Ascending aorta (tissue), 2 donors: ENCODE measurements at regions not wholly inside any gene's neighbourhood (a gene's known extent, or its start where the extent isn't known, plus 50 kb on each side); places are given as distances from the start of the nearest gene placed in this dataset.

ENCODE experiments used
- DNase-seq, 2 donors: peaks; one replicate each; pipeline ENCODE4 v3.0.0-alpha.2; 2019; ENCODE audit warnings: low spot score in 2 of 2
- H3K27ac ChIP-seq, 2 donors: fragments of 200-600 bp; sonication (generic); one replicate each; pipeline ENCODE4 v1.5.1; 2016 to 2017; ENCODE audit warnings: mild to moderate bottlenecking in 1 of 2
- H3K27me3 ChIP-seq: fragments of 200-600 bp; sonication (generic); one replicate; pipeline ENCODE4 v1.5.1; 2017
- H3K36me3 ChIP-seq, 2 donors: fragments of 200-600 bp; sonication (generic); one replicate each; pipeline ENCODE4 v1.5.1; 2016
- H3K4me1 ChIP-seq, 2 donors: fragments of 200-600 bp; sonication (generic); one replicate each; pipeline ENCODE4 v1.5.1; 2016 to 2017; ENCODE audit warnings: mild to moderate bottlenecking in 1 of 2
- H3K4me3 ChIP-seq, 2 donors: fragments of 200-600 bp; sonication (generic); one replicate each; pipeline ENCODE4 v1.5.1; 2016 to 2017; ENCODE audit warnings: mild to moderate bottlenecking in 1 of 2
- H3K9me3 ChIP-seq, 2 donors: fragments of 200-600 bp; sonication (generic); one replicate each; pipeline ENCODE4 v1.5.1; 2016
- CTCF ChIP-seq, 3 experiments: fragments of 200-600 bp in 2 of 3; fragments of 450-650 bp in 1 of 3; sonication (generic) in 2 of 3; IDR thresholded peaks; one replicate each; pipeline ENCODE4 v1.5.1; 2016 to 2019; ENCODE audit warnings: antibody characterized with exemption in 3 of 3, mild to moderate bottlenecking in 1 of 3, moderate library complexity in 1 of 3
- intact Hi-C: fragments of 100-400 bp; cut with DNase I; formaldehyde crosslinking; loops from one replicate; pipeline ENCODE4 v1.15.1; 2023

DNA sequence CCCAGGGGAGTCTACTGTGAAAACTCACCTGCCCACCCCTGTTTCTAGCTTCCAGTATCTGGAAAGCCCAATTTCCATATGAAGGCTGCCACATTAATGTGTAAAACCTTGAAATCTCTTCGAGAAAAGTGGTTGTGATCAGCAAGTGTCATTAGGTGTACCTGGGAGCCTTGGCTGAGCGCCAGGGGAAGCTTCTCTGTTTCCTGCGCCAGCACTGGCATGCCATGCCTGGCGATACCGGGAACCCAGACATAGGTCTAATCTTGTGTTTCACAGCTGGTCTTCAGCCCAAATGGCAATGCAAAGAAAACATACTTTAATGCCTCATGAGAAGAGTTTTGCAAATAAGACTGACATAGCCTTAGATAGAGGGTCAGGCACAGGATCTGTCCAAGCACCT, 101.6 kb downstream of the TENT4A start:
- H3K9me3 ChIP-seq = no peaks in the 10 kb centered on the region
- intact Hi-C loops = no loop called here
- no peaks in the 10 kb centered on the region for H3K27me3 ChIP-seq
- no peaks in the 10 kb centered on the region for H3K4me1 ChIP-seq
- H3K36me3 ChIP-seq = no peaks in the 10 kb centered on the region
- H3K27ac ChIP-seq = no peak overlapping the region
- no peak overlapping the region for H3K4me3 ChIP-seq
- DNase-seq = no peak
- no peak for TF ChIP-seq CTCF (IDR thresholded peaks at IDR 0.05)

DNA sequence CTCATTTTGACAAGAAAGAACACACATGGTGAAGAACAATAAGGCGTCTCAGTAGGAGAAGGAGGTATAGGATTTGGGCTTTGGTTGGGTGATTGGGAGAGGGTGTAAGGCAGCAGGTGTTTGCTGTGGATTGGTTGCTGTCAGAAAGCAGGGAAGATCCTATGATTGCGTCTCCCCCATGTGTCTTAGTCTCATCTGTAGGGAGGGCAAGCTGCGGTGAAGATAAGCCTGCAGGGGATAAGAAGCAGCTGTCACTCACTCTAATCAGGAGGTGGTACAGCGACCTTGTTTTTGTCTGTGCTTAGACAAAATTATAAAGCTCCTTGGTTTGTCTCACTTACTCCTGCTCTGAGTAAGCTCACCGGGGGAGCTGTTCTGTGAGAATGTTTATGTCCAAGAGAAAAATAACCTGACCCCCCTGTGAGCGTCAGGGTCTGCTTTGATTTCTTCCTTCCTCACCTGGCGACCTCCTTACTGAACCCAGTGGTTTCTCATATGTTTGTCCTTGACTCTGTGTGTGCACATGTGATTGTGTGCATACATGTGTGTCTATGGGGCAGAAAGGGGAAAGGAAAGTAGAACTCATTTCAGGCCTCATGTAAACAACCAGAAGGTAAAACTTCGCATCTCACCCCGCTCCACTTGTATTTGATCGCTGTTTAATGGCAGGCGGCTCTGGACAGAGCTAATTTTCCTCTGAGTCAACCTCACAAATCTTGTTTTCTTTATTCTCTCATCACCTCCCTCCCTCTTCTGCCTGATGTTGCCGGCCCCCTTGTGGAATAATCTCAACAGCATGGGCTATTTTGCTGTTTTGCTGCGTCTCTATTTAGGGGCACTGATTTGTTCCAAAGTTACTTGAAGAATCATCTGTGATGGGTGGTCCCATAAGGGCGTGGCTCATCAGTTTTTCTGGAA, 105.6 kb downstream of the TENT4A start:
- H3K27ac ChIP-seq = no peak overlapping the region
- TF ChIP-seq CTCF (IDR thresholded peaks at IDR 0.05) = no peak
- H3K27me3 ChIP-seq = no peaks in the 10 kb centered on the region
- no peak for DNase-seq
- H3K36me3 ChIP-seq = no peaks in the 10 kb centered on the region
- intact Hi-C loops = no loop called here
- no peaks in the 10 kb centered on the region for H3K4me1 ChIP-seq
- peaks cover 0 to 16% of the 10 kb centered on the region in 2 donors for H3K9me3 ChIP-seq
- no peak overlapping the region for H3K4me3 ChIP-seq

GRCh38 chr5:6819521-6819920, 106.3 kb downstream of the TENT4A start:
- Histone ChIP-seq H3K9me3 (peaks cover 0 to 16% of the 10 kb centered on the region in 2 donors), H3K4me3 (no peak overlapping the region), H3K27ac (no peak overlapping the region), H3K4me1 (no peaks in the 10 kb centered on the region), H3K27me3 (no peaks in the 10 kb centered on the region), H3K36me3 (no peaks in the 10 kb centered on the region)
- no peak for DNase-seq
- intact Hi-C loops = no loop called here
- TF ChIP-seq CTCF (IDR thresholded peaks at IDR 0.05) = no peak

- H3K4me3 ChIP-seq = no peak overlapping the region
- no peak overlapping the region for H3K27ac ChIP-seq
- peaks cover 0 to 16% of the 10 kb centered on the region in 2 donors for H3K9me3 ChIP-seq
- intact Hi-C loops = no loop called here
- no peak for DNase-seq
- no peaks in the 10 kb centered on the region for H3K27me3 ChIP-seq
- TF ChIP-seq CTCF (IDR thresholded peaks at IDR 0.05) = peak in 2 of 3 experiments; percentile 15 to 46
- H3K4me1 ChIP-seq = no peaks in the 10 kb centered on the region
- H3K36me3 ChIP-seq = no peaks in the 10 kb centered on the region
Observed at GRCh38 chr5:6820851-6821479, 107.7 kb downstream of the TENT4A start.

- Histone ChIP-seq H3K27ac (no peak overlapping the region), H3K27me3 (no peaks in the 10 kb centered on the region), H3K9me3 (peaks cover 0 to 16% of the 10 kb centered on the region in 2 donors), H3K36me3 (no peaks in the 10 kb centered on the region), H3K4me3 (no peak overlapping the region), H3K4me1 (no peaks in the 10 kb centered on the region)
- no peak for TF ChIP-seq CTCF (IDR thresholded peaks at IDR 0.05)
- no peak for DNase-seq
- intact Hi-C loops = no loop called here
Observed at GRCh38 chr5:6822068-6822467, 108.8 kb downstream of the TENT4A start.
